ENCODE measurements at regions not wholly inside any gene's neighbourhood (a gene's known extent, or its start where the extent isn't known, plus 50 kb on each side); places are given as distances from the start of the nearest gene placed in this dataset.

DNA sequence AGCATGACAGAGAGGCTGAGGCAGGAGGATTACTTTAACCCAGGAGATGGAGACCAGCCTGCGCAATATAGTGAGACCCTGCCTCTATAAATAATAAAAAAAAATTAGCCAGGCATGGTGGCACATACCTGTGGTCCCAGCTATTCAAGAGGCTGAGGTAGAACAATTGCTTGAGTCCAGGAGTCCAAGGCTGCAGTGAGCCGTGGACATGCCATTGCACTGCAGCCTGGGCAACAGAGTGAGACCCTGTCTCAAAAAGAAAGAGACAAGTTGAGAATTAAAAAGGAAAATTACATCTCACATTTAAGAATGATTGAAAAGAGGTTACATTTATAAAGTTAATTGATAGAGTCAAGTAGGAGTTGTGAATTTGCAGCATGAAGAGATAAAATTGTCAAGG, 91.4 kb upstream of the TMPO start:
- TF ChIP-seq, protein P1, sequence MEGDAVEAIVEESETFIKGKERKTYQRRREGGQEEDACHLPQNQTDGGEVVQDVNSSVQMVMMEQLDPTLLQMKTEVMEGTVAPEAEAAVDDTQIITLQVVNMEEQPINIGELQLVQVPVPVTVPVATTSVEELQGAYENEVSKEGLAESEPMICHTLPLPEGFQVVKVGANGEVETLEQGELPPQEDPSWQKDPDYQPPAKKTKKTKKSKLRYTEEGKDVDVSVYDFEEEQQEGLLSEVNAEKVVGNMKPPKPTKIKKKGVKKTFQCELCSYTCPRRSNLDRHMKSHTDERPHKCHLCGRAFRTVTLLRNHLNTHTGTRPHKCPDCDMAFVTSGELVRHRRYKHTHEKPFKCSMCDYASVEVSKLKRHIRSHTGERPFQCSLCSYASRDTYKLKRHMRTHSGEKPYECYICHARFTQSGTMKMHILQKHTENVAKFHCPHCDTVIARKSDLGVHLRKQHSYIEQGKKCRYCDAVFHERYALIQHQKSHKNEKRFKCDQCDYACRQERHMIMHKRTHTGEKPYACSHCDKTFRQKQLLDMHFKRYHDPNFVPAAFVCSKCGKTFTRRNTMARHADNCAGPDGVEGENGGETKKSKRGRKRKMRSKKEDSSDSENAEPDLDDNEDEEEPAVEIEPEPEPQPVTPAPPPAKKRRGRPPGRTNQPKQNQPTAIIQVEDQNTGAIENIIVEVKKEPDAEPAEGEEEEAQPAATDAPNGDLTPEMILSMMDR (IDR thresholded peaks at IDR 0.05) = no peak
- no peak for TF ChIP-seq EZH2 (IDR thresholded peaks at IDR 0.05)
- TF ChIP-seq EZH2phosphoT487 (IDR thresholded peaks at IDR 0.05) = no peak
